ENCODE measurements at regions not wholly inside any gene's neighbourhood (a gene's known extent, or its start where the extent isn't known, plus 50 kb on each side); places are given as distances from the start of the nearest gene placed in this dataset.

GRCh38 chr4:188958346-188958745 is 819.1 kb downstream of the TRIML1 start:
- TF ChIP-seq POLR2A (IDR thresholded peaks at IDR 0.05), result no peak
- no peak for TF ChIP-seq CTCF (IDR thresholded peaks at IDR 0.05)

All from gastroesophageal sphincter (tissue), 3 donors.